Upper lobe of left lung (tissue), 4 donors: ENCODE measurements at regions not wholly inside any gene's neighbourhood (a gene's known extent, or its start where the extent isn't known, plus 50 kb on each side); places are given as distances from the start of the nearest gene placed in this dataset.

Experiments
- CTCF ChIP-seq, 6 experiments: fragments of 450-650 bp in 4 of 6; fragments of 200-600 bp in 2 of 6; sonication (generic) in 2 of 6; IDR thresholded peaks; one replicate each; pipeline ENCODE4 v1.5.1; 2016 to 2019; ENCODE audit warnings: antibody characterized with exemption in 6 of 6
- EP300 ChIP-seq, 4 donors: sonication (generic); formaldehyde crosslinking; IDR thresholded peaks; one replicate each; pipeline ENCODE4 v1.5.1; 2017; ENCODE audit warnings: antibody characterized with exemption in 4 of 4, control low read depth in 2 of 4

- TF ChIP-seq CTCF (IDR thresholded peaks at IDR 0.05) (no peak), EP300 (IDR thresholded peaks at IDR 0.05) (no peak)
Measured at GRCh38 chr21:31592963-31593560, 66.4 kb upstream of the SOD1 start.
